ENCODE measurements at regions not wholly inside any gene's neighbourhood (a gene's known extent, or its start where the extent isn't known, plus 50 kb on each side); places are given as distances from the start of the nearest gene placed in this dataset.

DNA sequence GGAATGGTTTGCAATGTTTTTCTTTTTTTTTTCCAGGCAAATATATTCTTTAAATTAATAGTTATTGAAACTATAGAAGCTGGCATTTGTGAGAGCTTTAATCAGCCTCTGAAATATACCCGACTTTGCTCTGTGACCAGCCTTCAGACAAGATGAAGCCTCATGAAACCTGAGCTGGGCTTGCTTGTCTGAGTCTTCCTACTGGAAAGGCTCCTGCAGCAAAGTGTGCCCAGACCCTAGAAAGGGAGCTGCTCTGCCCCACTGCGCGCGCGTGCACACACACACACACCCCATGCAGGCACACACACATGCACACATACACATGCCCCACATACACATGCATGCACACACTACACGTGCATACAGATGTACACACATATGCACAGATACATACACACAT is 203.3 kb upstream of the NT5C1B start:
- no peaks in the 10 kb centered on the region for H3K79me2 ChIP-seq (ENCODE audit: control insufficient read depth, insufficient read depth, low read length)
- no peak overlapping the region for H3K4me2 ChIP-seq (ENCODE audit: control insufficient read depth, extremely low read depth, insufficient read depth, low read depth, low read length)
- dilution Hi-C loops (cut with MboI; ENCODE audit: extremely low pct_ligation_motif_present, low sequenced_read_pairs), result no loop called here
- H3K27ac ChIP-seq (ENCODE audit: control insufficient read depth, insufficient read depth, low read length), result no peak overlapping the region
- H3K4me1 ChIP-seq (ENCODE audit: control insufficient read depth, extremely low read depth, insufficient read depth, low read length), result no peaks in the 10 kb centered on the region
- DNase-seq (ENCODE audit: low read depth, low spot score) (no peak), FAIRE-seq (no peak)
- H4K20me1 ChIP-seq (ENCODE audit: control insufficient read depth, extremely low read depth, insufficient read depth, low read length), result no peaks in the 10 kb centered on the region
- no peak overlapping the region for H3K9ac ChIP-seq (ENCODE audit: control insufficient read depth, extremely low read depth, insufficient read depth, low read length)
- no peaks in the 10 kb centered on the region for H3K36me3 ChIP-seq (ENCODE audit: control insufficient read depth in 2 of 2, extremely low read depth in 1 of 2, insufficient read depth in 2 of 2, low read length in 2 of 2)
- H3K4me3 ChIP-seq (ENCODE audit: control insufficient read depth in 2 of 3, extremely low read depth in 1 of 3, insufficient read depth in 2 of 3, low read depth in 1 of 3, low read length in 3 of 3), result no peak overlapping the region
- no peaks in the 10 kb centered on the region for H3K9me1 ChIP-seq (ENCODE audit: control insufficient read depth, extremely low read depth, insufficient read depth, low read length)
- H3K27me3 ChIP-seq (ENCODE audit: control insufficient read depth, extremely low read depth, insufficient read depth, low read length), result no peaks in the 10 kb centered on the region
- no peak overlapping the region for H2AFZ ChIP-seq (ENCODE audit: control insufficient read depth, low read length)
- no peak for TF ChIP-seq EZH2 (IDR thresholded peaks at IDR 0.05; ENCODE audit: low read length)
- no peaks in the 10 kb centered on the region for H3K9me3 ChIP-seq (ENCODE audit: control insufficient read depth, low read depth, low read length)

GRCh38 chr2:18792226-18792629 is 202.9 kb upstream of the NT5C1B start:
- Histone ChIP-seq H3K9me1 (ENCODE audit: control insufficient read depth, extremely low read depth, insufficient read depth, low read length) (no peaks in the 10 kb centered on the region), H3K27ac (ENCODE audit: control insufficient read depth, insufficient read depth, low read length) (no peak overlapping the region), H3K4me1 (ENCODE audit: control insufficient read depth, extremely low read depth, insufficient read depth, low read length) (no peaks in the 10 kb centered on the region), H3K27me3 (ENCODE audit: control insufficient read depth, extremely low read depth, insufficient read depth, low read length) (no peaks in the 10 kb centered on the region), H3K4me2 (ENCODE audit: control insufficient read depth, extremely low read depth, insufficient read depth, low read depth, low read length) (no peak overlapping the region), H3K79me2 (ENCODE audit: control insufficient read depth, insufficient read depth, low read length) (no peaks in the 10 kb centered on the region), H2AFZ (ENCODE audit: control insufficient read depth, low read length) (no peak overlapping the region), H3K9ac (ENCODE audit: control insufficient read depth, extremely low read depth, insufficient read depth, low read length) (no peak overlapping the region), H3K36me3 (ENCODE audit: control insufficient read depth in 2 of 2, extremely low read depth in 1 of 2, insufficient read depth in 2 of 2, low read length in 2 of 2) (no peaks in the 10 kb centered on the region), H3K4me3 (ENCODE audit: control insufficient read depth in 2 of 3, extremely low read depth in 1 of 3, insufficient read depth in 2 of 3, low read depth in 1 of 3, low read length in 3 of 3) (no peak overlapping the region), H3K9me3 (ENCODE audit: control insufficient read depth, low read depth, low read length) (no peaks in the 10 kb centered on the region), H4K20me1 (ENCODE audit: control insufficient read depth, extremely low read depth, insufficient read depth, low read length) (no peaks in the 10 kb centered on the region)
- TF ChIP-seq EZH2 (IDR thresholded peaks at IDR 0.05; ENCODE audit: low read length), result no peak
- TF ChIP-seq CTCF (optimal IDR thresholded peaks at IDR 0.05 in 1 of 3, IDR thresholded peaks at IDR 0.05 in 1 of 3, conservative IDR thresholded peaks at IDR 0.05 in 1 of 3; ENCODE audit: extremely low read depth in 1 of 3, insufficient read depth in 2 of 3, low read length in 3 of 3), result no peak
- FAIRE-seq (no peak), DNase-seq (ENCODE audit: low read depth, low spot score) (no peak)
- dilution Hi-C loops (cut with MboI; ENCODE audit: extremely low pct_ligation_motif_present, low sequenced_read_pairs), result no loop called here

DNA sequence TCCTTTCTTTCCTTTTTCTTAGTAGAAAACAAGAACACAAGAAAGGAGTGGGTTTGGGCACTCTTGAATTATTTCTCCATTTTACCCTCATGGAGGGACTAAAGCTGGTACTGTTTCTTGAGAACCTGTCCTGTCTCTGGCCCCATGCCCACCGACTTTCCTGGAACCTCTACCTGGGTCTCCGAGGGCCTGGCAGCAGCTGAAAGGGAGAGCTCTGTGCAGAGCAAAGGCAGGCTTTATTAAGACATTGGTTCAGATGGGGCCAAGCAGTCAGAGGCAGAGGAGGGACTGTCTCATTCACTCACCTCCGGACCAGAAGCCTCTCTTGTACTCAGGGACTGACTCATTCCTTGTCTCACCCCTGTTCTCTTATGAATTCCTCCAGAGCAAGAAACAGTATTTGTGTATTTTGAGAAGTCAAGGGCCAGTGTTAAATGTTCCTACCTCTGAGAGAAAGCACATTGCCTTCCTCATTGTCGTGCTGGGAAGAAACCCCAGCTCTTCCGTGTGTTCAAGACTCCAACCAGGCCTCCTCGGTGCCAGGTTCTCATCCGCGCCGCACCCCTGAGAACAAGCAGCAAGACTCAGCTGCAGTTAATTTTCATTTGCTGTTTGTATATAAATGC is 201.9 kb upstream of the NT5C1B start:
- Histone ChIP-seq H3K27me3 (ENCODE audit: control insufficient read depth, extremely low read depth, insufficient read depth, low read length) (no peaks in the 10 kb centered on the region), H2AFZ (ENCODE audit: control insufficient read depth, low read length) (no peak overlapping the region), H3K4me3 (ENCODE audit: control insufficient read depth in 2 of 3, extremely low read depth in 1 of 3, insufficient read depth in 2 of 3, low read depth in 1 of 3, low read length in 3 of 3) (no peak overlapping the region), H3K9me1 (ENCODE audit: control insufficient read depth, extremely low read depth, insufficient read depth, low read length) (no peaks in the 10 kb centered on the region), H3K4me2 (ENCODE audit: control insufficient read depth, extremely low read depth, insufficient read depth, low read depth, low read length) (no peak overlapping the region), H3K9me3 (ENCODE audit: control insufficient read depth, low read depth, low read length) (no peaks in the 10 kb centered on the region), H3K4me1 (ENCODE audit: control insufficient read depth, extremely low read depth, insufficient read depth, low read length) (no peaks in the 10 kb centered on the region), H3K27ac (ENCODE audit: control insufficient read depth, insufficient read depth, low read length) (no peak overlapping the region), H3K79me2 (ENCODE audit: control insufficient read depth, insufficient read depth, low read length) (no peaks in the 10 kb centered on the region), H3K9ac (ENCODE audit: control insufficient read depth, extremely low read depth, insufficient read depth, low read length) (no peak overlapping the region), H3K36me3 (ENCODE audit: control insufficient read depth in 2 of 2, extremely low read depth in 1 of 2, insufficient read depth in 2 of 2, low read length in 2 of 2) (no peaks in the 10 kb centered on the region), H4K20me1 (ENCODE audit: control insufficient read depth, extremely low read depth, insufficient read depth, low read length) (no peaks in the 10 kb centered on the region)
- DNase-seq (ENCODE audit: low read depth, low spot score) (no peak), FAIRE-seq (no peak)
- dilution Hi-C loops (cut with MboI; ENCODE audit: extremely low pct_ligation_motif_present, low sequenced_read_pairs), result no loop called here
- TF ChIP-seq CTCF (optimal IDR thresholded peaks at IDR 0.05 in 1 of 3, IDR thresholded peaks at IDR 0.05 in 1 of 3, conservative IDR thresholded peaks at IDR 0.05 in 1 of 3; ENCODE audit: extremely low read depth in 1 of 3, insufficient read depth in 2 of 3, low read length in 3 of 3) (no peak), EZH2 (IDR thresholded peaks at IDR 0.05; ENCODE audit: low read length) (no peak)

Data from keratinocyte (primary cell).